Neural crest cell (in vitro differentiated cells): ENCODE measurements at regions not wholly inside any gene's neighbourhood (a gene's known extent, or its start where the extent isn't known, plus 50 kb on each side); places are given as distances from the start of the nearest gene placed in this dataset.
"Not testable (repeated sequence)": the region's sequence is repeated elsewhere in the genome, so short reads cannot be mapped to it uniquely, and the experiment has no call there.

Experiments used
- DNase-seq: peaks from one replicate; pipeline ENCODE4 v3.0.0; 2021; ENCODE audit warnings: low read depth, mixed read lengths, low spot score
- H3K27ac Mint-ChIP-seq: one replicate; pipeline ENCODE4 v1.8.0; 2021; ENCODE audit warnings: mild to moderate bottlenecking, mixed read lengths; ENCODE audit not compliant: unreplicated experiment
- H3K27me3 Mint-ChIP-seq: 2 replicates; pipeline ENCODE4 v1.8.0; 2021; ENCODE audit warnings: low read depth, mild to moderate bottlenecking, mixed read lengths
- H3K36me3 Mint-ChIP-seq: 2 replicates; pipeline ENCODE4 v1.8.0; 2021; ENCODE audit warnings: low read depth, mild to moderate bottlenecking, mixed read lengths
- H3K4me1 Mint-ChIP-seq: 2 replicates; pipeline ENCODE4 v1.8.0; 2021; ENCODE audit warnings: mixed read lengths
- H3K4me3 Mint-ChIP-seq: one replicate; pipeline ENCODE4 v1.8.0; 2021; ENCODE audit warnings: mild to moderate bottlenecking, mixed read lengths
- H3K9me3 Mint-ChIP-seq: 2 replicates; pipeline ENCODE4 v1.8.0; 2021; ENCODE audit warnings: mixed read lengths
- CTCF ChIP-seq: fragments of 200-600 bp; sonication (generic); conservative IDR thresholded peaks from 2 replicates; pipeline ENCODE4 v1.5.0; 2021; ENCODE audit warnings: antibody characterized with exemption, mild to moderate bottlenecking

GRCh38 chr11:13782390-13783075 lies 114.1 kb downstream of the FAR1 start:
- DNase-seq: no peak
- Mint-ChIP-seq H3K4me3 (no peak overlapping the region), H3K27me3 (peaks cover 24% of the 10 kb centered on the region), H3K4me1 (peaks cover 3% of the 10 kb centered on the region), H3K36me3 (no peaks in the 10 kb centered on the region), H3K27ac (no peak overlapping the region), H3K9me3 (no peaks in the 10 kb centered on the region)
- TF ChIP-seq CTCF: no peak

DNA sequence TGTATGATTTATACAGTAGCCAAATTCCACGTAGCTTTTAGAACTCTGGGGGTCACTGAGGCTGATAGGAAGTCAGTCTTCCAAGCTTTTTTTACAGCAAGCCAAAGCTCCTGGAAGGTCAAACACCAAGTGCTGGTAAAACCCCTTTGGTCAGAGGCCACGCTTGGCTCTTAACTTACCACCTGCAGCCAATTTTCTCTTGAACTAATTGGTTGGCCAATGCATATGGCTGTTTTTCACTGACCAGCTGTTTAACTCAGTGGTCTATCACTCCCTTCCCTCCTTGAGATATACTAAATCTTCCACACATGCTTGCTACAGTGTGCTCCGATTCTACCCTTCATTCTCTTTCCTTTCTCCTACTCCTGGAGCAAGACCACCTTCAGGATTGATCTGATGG lies 116.0 kb downstream of the FAR1 start:
- no peak for TF ChIP-seq CTCF
- Mint-ChIP-seq H3K27me3 (peaks cover 7% of the 10 kb centered on the region), H3K27ac (no peak overlapping the region), H3K36me3 (no peaks in the 10 kb centered on the region), H3K9me3 (no peaks in the 10 kb centered on the region), H3K4me1 (no peaks in the 10 kb centered on the region), H3K4me3 (no peak overlapping the region)
- no peak for DNase-seq

DNA sequence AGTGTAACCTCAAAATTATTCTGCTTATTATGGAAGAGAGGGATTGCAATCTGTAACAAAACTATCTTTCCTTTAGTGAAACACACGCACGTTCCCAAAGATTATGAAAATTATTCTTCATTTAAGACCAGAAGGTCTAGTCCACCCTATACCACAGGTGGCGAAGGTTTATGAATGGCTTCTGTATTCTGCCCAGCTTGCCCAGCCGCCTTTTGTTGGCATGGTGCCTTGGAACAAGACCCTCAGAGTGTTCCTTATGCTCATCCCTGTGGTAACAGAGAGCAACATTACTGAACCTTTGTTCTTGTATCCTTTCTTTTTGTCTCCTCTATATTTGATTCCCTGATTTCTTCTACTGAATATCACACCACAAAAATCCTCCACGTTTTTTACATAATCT lies 116.4 kb downstream of the FAR1 start:
- Mint-ChIP-seq H3K4me3 (no peak overlapping the region), H3K4me1 (no peaks in the 10 kb centered on the region), H3K9me3 (no peaks in the 10 kb centered on the region), H3K27me3 (peaks cover 3% of the 10 kb centered on the region), H3K36me3 (no peaks in the 10 kb centered on the region), H3K27ac (no peak overlapping the region)
- no peak for TF ChIP-seq CTCF
- DNase-seq: no peak

DNA sequence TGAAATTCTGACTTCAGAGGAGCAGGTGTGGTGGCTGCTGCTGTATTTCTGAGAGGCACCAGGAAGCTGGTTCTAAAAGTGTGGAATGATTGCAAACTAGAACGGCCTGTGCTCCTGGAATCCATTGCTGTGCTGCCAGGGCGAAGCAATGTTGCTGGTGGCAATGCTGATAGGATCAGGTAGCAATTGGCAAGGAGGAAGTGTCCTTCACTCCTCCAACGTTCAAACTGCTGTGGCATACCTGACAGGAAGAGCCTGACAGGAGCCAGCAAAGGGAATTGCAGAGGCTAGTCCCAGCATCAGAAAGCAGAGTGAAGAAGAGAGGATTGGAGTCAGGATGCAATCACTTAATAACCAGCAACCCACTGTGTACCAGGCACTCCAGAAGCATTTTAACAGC lies 118.2 kb downstream of the FAR1 start:
- H3K27me3 Mint-ChIP-seq: peaks cover 2% of the 10 kb centered on the region
- TF ChIP-seq CTCF: no peak
- H3K27ac Mint-ChIP-seq: no peak overlapping the region
- DNase-seq: no peak
- no peak overlapping the region for H3K4me3 Mint-ChIP-seq
- no peaks in the 10 kb centered on the region for H3K9me3 Mint-ChIP-seq
- H3K4me1 Mint-ChIP-seq: no peaks in the 10 kb centered on the region
- H3K36me3 Mint-ChIP-seq: no peaks in the 10 kb centered on the region

- not testable (repeated sequence) for H3K27ac Mint-ChIP-seq, DNase-seq, H3K9me3 Mint-ChIP-seq, H3K36me3 Mint-ChIP-seq, H3K27me3 Mint-ChIP-seq, H3K4me3 Mint-ChIP-seq, H3K4me1 Mint-ChIP-seq
Measured at GRCh38 chr11:13797616-13798015, 129.1 kb downstream of the FAR1 start.

DNA sequence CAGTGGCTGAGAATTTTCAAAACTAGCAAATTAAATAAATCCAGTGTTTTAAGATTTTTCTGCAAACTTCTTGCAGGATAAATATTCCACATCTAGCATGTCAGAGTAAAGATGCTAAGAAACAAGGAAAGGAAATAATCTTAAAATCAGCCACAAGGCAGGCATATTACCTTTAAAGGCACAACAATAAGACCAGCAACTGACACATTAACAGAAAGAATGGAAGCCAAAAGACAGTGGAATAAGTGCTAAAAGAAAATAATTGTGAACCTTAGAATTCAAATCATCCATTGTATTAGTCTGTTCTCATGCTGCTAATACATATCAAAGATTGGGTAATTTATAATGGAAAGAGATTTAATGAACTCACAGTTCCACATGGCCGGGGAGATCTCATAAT lies 132.4 kb downstream of the FAR1 start:
- Mint-ChIP-seq H3K4me1 (no peaks in the 10 kb centered on the region), H3K36me3 (no peaks in the 10 kb centered on the region), H3K4me3 (no peak overlapping the region), H3K27me3 (no peaks in the 10 kb centered on the region), H3K27ac (no peak overlapping the region), H3K9me3 (peaks cover 7% of the 10 kb centered on the region)
- TF ChIP-seq CTCF: no peak
- DNase-seq: no peak
